ENCODE measurements at regions not wholly inside any gene's neighbourhood (a gene's known extent, or its start where the extent isn't known, plus 50 kb on each side); places are given as distances from the start of the nearest gene placed in this dataset.

DNA sequence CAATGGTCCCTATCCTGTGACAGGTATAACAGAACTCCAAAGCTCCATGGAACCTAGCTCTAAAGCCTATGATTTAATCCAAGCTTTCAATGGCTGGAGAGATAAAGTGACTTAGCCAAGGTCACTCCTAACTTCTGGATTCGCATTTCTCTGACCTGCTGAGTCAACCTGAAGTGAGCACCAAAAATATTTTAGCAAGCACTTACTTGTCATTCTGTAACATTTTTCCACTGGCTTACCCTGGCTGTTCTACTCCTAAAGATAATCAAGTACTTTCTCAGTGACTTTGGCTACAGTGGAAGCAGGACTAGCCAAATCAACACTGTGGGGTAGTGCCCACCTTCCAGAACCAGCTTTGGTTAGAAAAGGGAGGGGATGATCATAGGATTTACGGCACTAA, 188.3 kb downstream of the OGFRL1 start:
- Histone ChIP-seq H3K4me3 (ENCODE audit: low read depth in 1 of 3, low read length in 3 of 3) (no peak overlapping the region), H3K27ac (ENCODE audit: low read depth in 1 of 2, low read length in 2 of 2) (no peak overlapping the region), H3K27me3 (ENCODE audit: control insufficient read depth in 4 of 4, insufficient read depth in 4 of 4, low read length in 3 of 4) (no peaks in the 10 kb centered on the region), H3K4me1 (ENCODE audit: control insufficient read depth in 4 of 4, insufficient read depth in 4 of 4, low read length in 3 of 4) (no peaks in the 10 kb centered on the region), H3K36me3 (ENCODE audit: control insufficient read depth in 4 of 4, insufficient read depth in 3 of 4, low read depth in 1 of 4, low read length in 3 of 4) (no peaks in the 10 kb centered on the region), H3K9me3 (ENCODE audit: control insufficient read depth in 4 of 4, low read length in 3 of 4) (no peaks in the 10 kb centered on the region), H3K9ac (ENCODE audit: low read depth in 1 of 2, low read length in 2 of 2) (no peak overlapping the region)
- DNase-seq (ENCODE audit: low spot score), result no peak
- TF ChIP-seq EGR1 (IDR thresholded peaks at IDR 0.05; ENCODE audit: low read depth in 2 of 2) (no peak), RAD21 (IDR thresholded peaks at IDR 0.05) (no peak), RXRA (IDR thresholded peaks at IDR 0.05) (no peak)
- TF ChIP-seq, protein P1, sequence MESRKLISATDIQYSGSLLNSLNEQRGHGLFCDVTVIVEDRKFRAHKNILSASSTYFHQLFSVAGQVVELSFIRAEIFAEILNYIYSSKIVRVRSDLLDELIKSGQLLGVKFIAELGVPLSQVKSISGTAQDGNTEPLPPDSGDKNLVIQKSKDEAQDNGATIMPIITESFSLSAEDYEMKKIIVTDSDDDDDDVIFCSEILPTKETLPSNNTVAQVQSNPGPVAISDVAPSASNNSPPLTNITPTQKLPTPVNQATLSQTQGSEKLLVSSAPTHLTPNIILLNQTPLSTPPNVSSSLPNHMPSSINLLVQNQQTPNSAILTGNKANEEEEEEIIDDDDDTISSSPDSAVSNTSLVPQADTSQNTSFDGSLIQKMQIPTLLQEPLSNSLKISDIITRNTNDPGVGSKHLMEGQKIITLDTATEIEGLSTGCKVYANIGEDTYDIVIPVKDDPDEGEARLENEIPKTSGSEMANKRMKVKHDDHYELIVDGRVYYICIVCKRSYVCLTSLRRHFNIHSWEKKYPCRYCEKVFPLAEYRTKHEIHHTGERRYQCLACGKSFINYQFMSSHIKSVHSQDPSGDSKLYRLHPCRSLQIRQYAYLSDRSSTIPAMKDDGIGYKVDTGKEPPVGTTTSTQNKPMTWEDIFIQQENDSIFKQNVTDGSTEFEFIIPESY (IDR thresholded peaks at IDR 0.05), result no peak
- TF ChIP-seq, protein P2, sequence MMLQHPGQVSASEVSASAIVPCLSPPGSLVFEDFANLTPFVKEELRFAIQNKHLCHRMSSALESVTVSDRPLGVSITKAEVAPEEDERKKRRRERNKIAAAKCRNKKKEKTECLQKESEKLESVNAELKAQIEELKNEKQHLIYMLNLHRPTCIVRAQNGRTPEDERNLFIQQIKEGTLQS (IDR thresholded peaks at IDR 0.05), result no peak
- 87% methylated on average over 2 of the region's 2 CpGs for WGBS

DNA sequence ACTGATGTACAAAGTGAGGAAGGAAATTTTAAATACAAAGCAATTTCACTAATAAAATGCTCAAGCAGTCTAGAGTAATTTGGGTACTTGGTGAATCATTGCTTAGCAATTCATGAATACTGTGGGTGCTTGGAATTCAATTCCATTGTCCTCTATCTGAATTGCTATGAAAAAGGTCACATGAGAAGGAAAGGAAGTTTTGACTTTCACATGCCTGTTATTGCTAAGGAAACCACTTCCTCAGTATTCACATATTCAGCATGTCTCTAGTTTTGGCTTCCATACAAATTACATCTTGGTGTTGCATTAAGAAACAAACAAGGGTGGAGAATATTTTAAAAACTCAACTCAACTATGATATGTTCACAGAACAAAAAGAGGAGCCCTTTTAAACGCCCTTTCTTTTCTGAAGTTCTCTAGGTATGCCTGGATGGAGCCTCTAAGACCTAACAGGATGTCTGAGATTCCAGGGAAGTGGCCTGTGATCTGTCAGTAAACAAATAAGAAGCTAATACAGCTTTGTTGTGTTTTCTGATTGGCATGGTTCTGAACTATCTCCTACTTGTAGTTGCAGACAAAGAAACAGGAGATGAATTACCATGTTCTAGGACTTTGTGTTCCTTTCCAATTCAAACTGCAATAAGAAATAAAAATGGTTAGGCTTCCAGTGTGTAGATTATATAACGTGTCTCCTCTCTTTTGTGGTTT, 190.4 kb downstream of the OGFRL1 start:
- Histone ChIP-seq H3K4me1 (ENCODE audit: control insufficient read depth in 4 of 4, insufficient read depth in 4 of 4, low read length in 3 of 4) (no peaks in the 10 kb centered on the region), H3K36me3 (ENCODE audit: control insufficient read depth in 4 of 4, insufficient read depth in 3 of 4, low read depth in 1 of 4, low read length in 3 of 4) (no peaks in the 10 kb centered on the region), H3K9ac (ENCODE audit: low read depth in 1 of 2, low read length in 2 of 2) (no peak overlapping the region), H3K27ac (ENCODE audit: low read depth in 1 of 2, low read length in 2 of 2) (no peak overlapping the region), H3K9me3 (ENCODE audit: control insufficient read depth in 4 of 4, low read length in 3 of 4) (no peaks in the 10 kb centered on the region), H3K4me3 (ENCODE audit: low read depth in 1 of 3, low read length in 3 of 3) (no peak overlapping the region), H3K27me3 (ENCODE audit: control insufficient read depth in 4 of 4, insufficient read depth in 4 of 4, low read length in 3 of 4) (no peaks in the 10 kb centered on the region)
- TF ChIP-seq SP1 (IDR thresholded peaks at IDR 0.05), result peak; percentile 14
- no peak for TF ChIP-seq HNF4G (IDR thresholded peaks at IDR 0.05)
- TF ChIP-seq JUND (IDR thresholded peaks at IDR 0.05), result peak in 1 of 2 donors; percentile 27
- peak in 1 of 2 donors; percentile 8 for TF ChIP-seq EGR1 (IDR thresholded peaks at IDR 0.05; ENCODE audit: low read depth in 2 of 2)
- TF ChIP-seq NR2F2 (IDR thresholded peaks at IDR 0.05), result peak; percentile 47
- no peak for DNase-seq (ENCODE audit: low spot score)
- 58% methylated on average over 2 of the region's 2 CpGs for WGBS

DNA sequence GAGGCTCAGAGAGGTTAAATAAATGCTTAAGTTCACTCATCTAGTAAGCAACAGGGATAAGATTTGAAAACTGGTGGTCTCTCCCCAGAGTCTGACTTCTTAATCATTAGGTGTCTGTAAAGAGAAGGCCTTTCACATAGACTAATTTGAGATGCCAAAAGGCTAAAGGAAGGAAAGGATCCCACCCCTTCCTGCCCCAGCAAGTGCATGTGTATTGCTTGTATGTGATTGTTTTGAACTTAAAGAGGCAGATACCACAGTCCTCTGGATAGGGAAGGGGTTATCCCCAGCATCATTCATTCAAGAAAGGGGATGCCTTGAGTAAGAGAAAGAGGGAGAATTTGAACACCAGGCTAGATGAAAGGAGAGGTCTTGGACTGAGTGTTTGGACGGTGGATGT, 192.0 kb downstream of the OGFRL1 start:
- no peaks in the 10 kb centered on the region for H3K27me3 ChIP-seq (ENCODE audit: control insufficient read depth in 4 of 4, insufficient read depth in 4 of 4, low read length in 3 of 4)
- no peak overlapping the region for H3K4me3 ChIP-seq (ENCODE audit: low read depth in 1 of 3, low read length in 3 of 3)
- H3K36me3 ChIP-seq (ENCODE audit: control insufficient read depth in 4 of 4, insufficient read depth in 3 of 4, low read depth in 1 of 4, low read length in 3 of 4), result no peaks in the 10 kb centered on the region
- DNase-seq (ENCODE audit: low spot score), result no peak
- peak overlapping the region in 1 of 2 donors; percentile 26 for H3K27ac ChIP-seq (ENCODE audit: low read depth in 1 of 2, low read length in 2 of 2)
- no peaks in the 10 kb centered on the region for H3K9me3 ChIP-seq (ENCODE audit: control insufficient read depth in 4 of 4, low read length in 3 of 4)
- WGBS, result 65% methylated on average over 1 of the region's 1 CpG
- H3K9ac ChIP-seq (ENCODE audit: low read depth in 1 of 2, low read length in 2 of 2), result no peak overlapping the region
- H3K4me1 ChIP-seq (ENCODE audit: control insufficient read depth in 4 of 4, insufficient read depth in 4 of 4, low read length in 3 of 4), result no peaks in the 10 kb centered on the region
- no peak for TF ChIP-seq FOXA1 (IDR thresholded peaks at IDR 0.05)
- TF ChIP-seq, protein P3, sequence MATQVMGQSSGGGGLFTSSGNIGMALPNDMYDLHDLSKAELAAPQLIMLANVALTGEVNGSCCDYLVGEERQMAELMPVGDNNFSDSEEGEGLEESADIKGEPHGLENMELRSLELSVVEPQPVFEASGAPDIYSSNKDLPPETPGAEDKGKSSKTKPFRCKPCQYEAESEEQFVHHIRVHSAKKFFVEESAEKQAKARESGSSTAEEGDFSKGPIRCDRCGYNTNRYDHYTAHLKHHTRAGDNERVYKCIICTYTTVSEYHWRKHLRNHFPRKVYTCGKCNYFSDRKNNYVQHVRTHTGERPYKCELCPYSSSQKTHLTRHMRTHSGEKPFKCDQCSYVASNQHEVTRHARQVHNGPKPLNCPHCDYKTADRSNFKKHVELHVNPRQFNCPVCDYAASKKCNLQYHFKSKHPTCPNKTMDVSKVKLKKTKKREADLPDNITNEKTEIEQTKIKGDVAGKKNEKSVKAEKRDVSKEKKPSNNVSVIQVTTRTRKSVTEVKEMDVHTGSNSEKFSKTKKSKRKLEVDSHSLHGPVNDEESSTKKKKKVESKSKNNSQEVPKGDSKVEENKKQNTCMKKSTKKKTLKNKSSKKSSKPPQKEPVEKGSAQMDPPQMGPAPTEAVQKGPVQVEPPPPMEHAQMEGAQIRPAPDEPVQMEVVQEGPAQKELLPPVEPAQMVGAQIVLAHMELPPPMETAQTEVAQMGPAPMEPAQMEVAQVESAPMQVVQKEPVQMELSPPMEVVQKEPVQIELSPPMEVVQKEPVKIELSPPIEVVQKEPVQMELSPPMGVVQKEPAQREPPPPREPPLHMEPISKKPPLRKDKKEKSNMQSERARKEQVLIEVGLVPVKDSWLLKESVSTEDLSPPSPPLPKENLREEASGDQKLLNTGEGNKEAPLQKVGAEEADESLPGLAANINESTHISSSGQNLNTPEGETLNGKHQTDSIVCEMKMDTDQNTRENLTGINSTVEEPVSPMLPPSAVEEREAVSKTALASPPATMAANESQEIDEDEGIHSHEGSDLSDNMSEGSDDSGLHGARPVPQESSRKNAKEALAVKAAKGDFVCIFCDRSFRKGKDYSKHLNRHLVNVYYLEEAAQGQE (IDR thresholded peaks at IDR 0.05), result no peak

Data from liver (tissue), 7 donors.